ENCODE measurements at regions not wholly inside any gene's neighbourhood (a gene's known extent, or its start where the extent isn't known, plus 50 kb on each side); places are given as distances from the start of the nearest gene placed in this dataset.

- H2AFZ ChIP-seq (ENCODE audit: low read length): no peak overlapping the region
- H2BK12ac ChIP-seq (ENCODE audit: low read length): no peak overlapping the region
- no peak overlapping the region for H3K14ac ChIP-seq (ENCODE audit: low read length)
- H3K4me2 ChIP-seq (ENCODE audit: insufficient read depth, low read length, poor library complexity, severe bottlenecking): no peak overlapping the region
- no peaks in the 10 kb centered on the region for H3K36me3 ChIP-seq (replicated peaks in 1 of 2; ENCODE audit: control insufficient read depth in 2 of 2, insufficient read depth in 2 of 2, low read length in 2 of 2)
- H3K18ac ChIP-seq (ENCODE audit: low read length): no peak overlapping the region
- H4K91ac ChIP-seq (ENCODE audit: low read depth, low read length, poor library complexity): no peak overlapping the region
- no peak overlapping the region for H3K23ac ChIP-seq (ENCODE audit: low read depth, low read length, poor library complexity)
- H3K4me3 ChIP-seq (ENCODE audit: low read length in 2 of 2): no peak overlapping the region
- H2AK5ac ChIP-seq (ENCODE audit: low read depth, low read length): no peak overlapping the region
- no peak overlapping the region for H3K27ac ChIP-seq (replicated peaks; ENCODE audit: low read length)
- no peak overlapping the region for H4K8ac ChIP-seq (ENCODE audit: low read depth, low read length)
- no peak overlapping the region for H3K9ac ChIP-seq (ENCODE audit: low read depth, low read length, poor library complexity)
- H3K79me1 ChIP-seq (ENCODE audit: low read depth, low read length): no peaks in the 10 kb centered on the region
- H3K4ac ChIP-seq (ENCODE audit: low read length): no peak overlapping the region
- no peaks in the 10 kb centered on the region for H3K27me3 ChIP-seq (ENCODE audit: control insufficient read depth in 3 of 3, insufficient read depth in 3 of 3, low read depth in 1 of 3, low read length in 3 of 3)
- H2BK5ac ChIP-seq (ENCODE audit: low read length): no peak overlapping the region
- H2BK120ac ChIP-seq (ENCODE audit: low read depth, low read length): no peak overlapping the region
- no peak for DNase-seq (ENCODE audit: low spot score)
- no peak overlapping the region for H2BK15ac ChIP-seq (ENCODE audit: low read length)
- no peaks in the 10 kb centered on the region for H3K9me3 ChIP-seq (replicated peaks in 1 of 2; ENCODE audit: control insufficient read depth in 2 of 2, insufficient read depth in 1 of 2, low read depth in 1 of 2, low read length in 2 of 2)
- peaks cover 0 to 3% of the 10 kb centered on the region in 2 donors for H3K4me1 ChIP-seq (ENCODE audit: control insufficient read depth in 2 of 2, insufficient read depth in 1 of 2, low read depth in 1 of 2, low read length in 2 of 2)
- WGBS, 2 donors (ENCODE audit: extremely low coverage in 2 of 2, insufficient read length in 2 of 2, insufficient replicate concordance in 1 of 2): no CpG with 5 or more reads among the region's 2 CpGs
Observed at GRCh38 chr11:123330471-123330870, 99.6 kb upstream of the GRAMD1B start.

DNA sequence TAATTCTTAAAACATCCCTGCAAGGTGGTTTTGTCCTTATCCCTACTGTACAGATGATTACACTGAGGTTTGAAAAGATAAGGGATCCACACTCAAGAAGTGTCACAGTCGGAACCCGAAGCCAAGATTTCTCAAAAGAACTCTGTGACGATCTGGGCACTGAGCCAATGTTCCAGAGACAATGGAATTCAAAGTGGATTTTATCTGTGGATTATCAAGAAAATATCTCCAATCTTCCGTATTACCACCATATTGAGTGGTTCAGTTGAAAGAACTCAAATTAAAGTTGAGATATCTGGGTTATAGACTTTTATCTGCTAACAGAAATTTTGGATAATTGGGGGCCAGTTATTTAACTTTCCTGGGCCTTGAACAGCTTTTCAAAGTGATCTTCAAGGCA lies 100.0 kb upstream of the GRAMD1B start:
- no peak overlapping the region for H3K4me3 ChIP-seq (ENCODE audit: low read length in 2 of 2)
- H3K9me3 ChIP-seq (replicated peaks in 1 of 2; ENCODE audit: control insufficient read depth in 2 of 2, insufficient read depth in 1 of 2, low read depth in 1 of 2, low read length in 2 of 2): no peaks in the 10 kb centered on the region
- WGBS, 2 donors (ENCODE audit: extremely low coverage in 2 of 2, insufficient read length in 2 of 2, insufficient replicate concordance in 1 of 2): no CpG with 5 or more reads among the region's 4 CpGs
- no peak overlapping the region for H2BK12ac ChIP-seq (ENCODE audit: low read length)
- no peak overlapping the region for H3K4ac ChIP-seq (ENCODE audit: low read length)
- no peaks in the 10 kb centered on the region for H3K27me3 ChIP-seq (ENCODE audit: control insufficient read depth in 3 of 3, insufficient read depth in 3 of 3, low read depth in 1 of 3, low read length in 3 of 3)
- no peak overlapping the region for H2AK5ac ChIP-seq (ENCODE audit: low read depth, low read length)
- H4K91ac ChIP-seq (ENCODE audit: low read depth, low read length, poor library complexity): no peak overlapping the region
- no peak overlapping the region for H3K4me2 ChIP-seq (ENCODE audit: insufficient read depth, low read length, poor library complexity, severe bottlenecking)
- no peaks in the 10 kb centered on the region for H3K36me3 ChIP-seq (replicated peaks in 1 of 2; ENCODE audit: control insufficient read depth in 2 of 2, insufficient read depth in 2 of 2, low read length in 2 of 2)
- no peak overlapping the region for H3K9ac ChIP-seq (ENCODE audit: low read depth, low read length, poor library complexity)
- H3K4me1 ChIP-seq (ENCODE audit: control insufficient read depth in 2 of 2, insufficient read depth in 1 of 2, low read depth in 1 of 2, low read length in 2 of 2): peaks cover 0 to 3% of the 10 kb centered on the region in 2 donors
- no peak overlapping the region for H2BK5ac ChIP-seq (ENCODE audit: low read length)
- no peak overlapping the region for H3K18ac ChIP-seq (ENCODE audit: low read length)
- H3K79me1 ChIP-seq (ENCODE audit: low read depth, low read length): no peaks in the 10 kb centered on the region
- H3K14ac ChIP-seq (ENCODE audit: low read length): no peak overlapping the region
- H3K23ac ChIP-seq (ENCODE audit: low read depth, low read length, poor library complexity): no peak overlapping the region
- no peak for DNase-seq (ENCODE audit: low spot score)
- H2AFZ ChIP-seq (ENCODE audit: low read length): no peak overlapping the region
- H2BK15ac ChIP-seq (ENCODE audit: low read length): no peak overlapping the region
- H3K27ac ChIP-seq (replicated peaks; ENCODE audit: low read length): no peak overlapping the region
- H4K8ac ChIP-seq (ENCODE audit: low read depth, low read length): no peak overlapping the region
- no peak overlapping the region for H2BK120ac ChIP-seq (ENCODE audit: low read depth, low read length)

GRCh38 chr11:123328281-123328867 lies 101.7 kb upstream of the GRAMD1B start:
- H3K4me1 ChIP-seq (ENCODE audit: control insufficient read depth in 2 of 2, insufficient read depth in 1 of 2, low read depth in 1 of 2, low read length in 2 of 2): peaks cover 0 to 3% of the 10 kb centered on the region in 2 donors
- DNase-seq (ENCODE audit: low spot score): no peak
- WGBS, 2 donors (ENCODE audit: extremely low coverage in 2 of 2, insufficient read length in 2 of 2, insufficient replicate concordance in 1 of 2): no CpG with 5 or more reads among the region's 5 CpGs

GRCh38 chr11:123325533-123325932 lies 104.5 kb upstream of the GRAMD1B start:
- Histone ChIP-seq H3K27ac (replicated peaks; ENCODE audit: low read length) (no peak overlapping the region), H3K36me3 (replicated peaks in 1 of 2; ENCODE audit: control insufficient read depth in 2 of 2, insufficient read depth in 2 of 2, low read length in 2 of 2) (no peaks in the 10 kb centered on the region), H3K14ac (ENCODE audit: low read length) (no peak overlapping the region), H3K79me1 (ENCODE audit: low read depth, low read length) (no peaks in the 10 kb centered on the region), H3K18ac (ENCODE audit: low read length) (no peak overlapping the region), H3K27me3 (ENCODE audit: control insufficient read depth in 3 of 3, insufficient read depth in 3 of 3, low read depth in 1 of 3, low read length in 3 of 3) (peaks cover 0 to 3% (median 0%) of the 10 kb centered on the region in 3 experiments), H2AFZ (ENCODE audit: low read length) (no peak overlapping the region), H3K4me1 (ENCODE audit: control insufficient read depth in 2 of 2, insufficient read depth in 1 of 2, low read depth in 1 of 2, low read length in 2 of 2) (no peaks in the 10 kb centered on the region), H2BK15ac (ENCODE audit: low read length) (no peak overlapping the region), H3K4me2 (ENCODE audit: insufficient read depth, low read length, poor library complexity, severe bottlenecking) (no peak overlapping the region), H2BK12ac (ENCODE audit: low read length) (no peak overlapping the region), H3K4ac (ENCODE audit: low read length) (no peak overlapping the region), H4K91ac (ENCODE audit: low read depth, low read length, poor library complexity) (no peak overlapping the region), H3K23ac (ENCODE audit: low read depth, low read length, poor library complexity) (no peak overlapping the region), H2BK120ac (ENCODE audit: low read depth, low read length) (no peak overlapping the region), H3K9me3 (replicated peaks in 1 of 2; ENCODE audit: control insufficient read depth in 2 of 2, insufficient read depth in 1 of 2, low read depth in 1 of 2, low read length in 2 of 2) (no peaks in the 10 kb centered on the region), H4K8ac (ENCODE audit: low read depth, low read length) (no peak overlapping the region), H2BK5ac (ENCODE audit: low read length) (no peak overlapping the region), H2AK5ac (ENCODE audit: low read depth, low read length) (no peak overlapping the region), H3K4me3 (ENCODE audit: low read length in 2 of 2) (no peak overlapping the region), H3K9ac (ENCODE audit: low read depth, low read length, poor library complexity) (no peak overlapping the region)
- DNase-seq (ENCODE audit: low spot score): no peak
- WGBS, 2 donors (ENCODE audit: extremely low coverage in 2 of 2, insufficient read length in 2 of 2, insufficient replicate concordance in 1 of 2): no CpG with 5 or more reads among the region's 3 CpGs

More at GRCh38 chr11:123328281-123328867, 101.7 kb upstream of the GRAMD1B start:
- no peak overlapping the region for H2AFZ ChIP-seq (ENCODE audit: low read length)
- no peak overlapping the region for H3K4me3 ChIP-seq (ENCODE audit: low read length in 2 of 2)
- H3K9me3 ChIP-seq (replicated peaks in 1 of 2; ENCODE audit: control insufficient read depth in 2 of 2, insufficient read depth in 1 of 2, low read depth in 1 of 2, low read length in 2 of 2): no peaks in the 10 kb centered on the region
- no peaks in the 10 kb centered on the region for H3K79me1 ChIP-seq (ENCODE audit: low read depth, low read length)
- no peak overlapping the region for H3K18ac ChIP-seq (ENCODE audit: low read length)
- H2BK120ac ChIP-seq (ENCODE audit: low read depth, low read length): no peak overlapping the region
- H3K4ac ChIP-seq (ENCODE audit: low read length): no peak overlapping the region
- H4K91ac ChIP-seq (ENCODE audit: low read depth, low read length, poor library complexity): no peak overlapping the region
- H2BK12ac ChIP-seq (ENCODE audit: low read length): no peak overlapping the region
- no peak overlapping the region for H2BK15ac ChIP-seq (ENCODE audit: low read length)
- H2AK5ac ChIP-seq (ENCODE audit: low read depth, low read length): no peak overlapping the region
- no peaks in the 10 kb centered on the region for H3K27me3 ChIP-seq (ENCODE audit: control insufficient read depth in 3 of 3, insufficient read depth in 3 of 3, low read depth in 1 of 3, low read length in 3 of 3)
- no peaks in the 10 kb centered on the region for H3K36me3 ChIP-seq (replicated peaks in 1 of 2; ENCODE audit: control insufficient read depth in 2 of 2, insufficient read depth in 2 of 2, low read length in 2 of 2)
- no peak overlapping the region for H2BK5ac ChIP-seq (ENCODE audit: low read length)
- H3K14ac ChIP-seq (ENCODE audit: low read length): no peak overlapping the region
- H3K9ac ChIP-seq (ENCODE audit: low read depth, low read length, poor library complexity): no peak overlapping the region
- no peak overlapping the region for H3K23ac ChIP-seq (ENCODE audit: low read depth, low read length, poor library complexity)
- H3K27ac ChIP-seq (replicated peaks; ENCODE audit: low read length): no peak overlapping the region
- no peak overlapping the region for H4K8ac ChIP-seq (ENCODE audit: low read depth, low read length)
- H3K4me2 ChIP-seq (ENCODE audit: insufficient read depth, low read length, poor library complexity, severe bottlenecking): no peak overlapping the region

Data from neuronal stem cell (in vitro differentiated cells).